GM04503 (cell line): ENCODE measurements at regions not wholly inside any gene's neighbourhood (a gene's known extent, or its start where the extent isn't known, plus 50 kb on each side); places are given as distances from the start of the nearest gene placed in this dataset.

ENCODE experiments used
- DNase-seq: peaks from one replicate; pipeline ENCODE4 v3.0.0-alpha.2; 2012; ENCODE audit warnings: low read depth

- no peak for DNase-seq
These were observed 106.8 kb upstream of the ROBO1 start for GRCh38 chr3:79874646-79875045.

DNA sequence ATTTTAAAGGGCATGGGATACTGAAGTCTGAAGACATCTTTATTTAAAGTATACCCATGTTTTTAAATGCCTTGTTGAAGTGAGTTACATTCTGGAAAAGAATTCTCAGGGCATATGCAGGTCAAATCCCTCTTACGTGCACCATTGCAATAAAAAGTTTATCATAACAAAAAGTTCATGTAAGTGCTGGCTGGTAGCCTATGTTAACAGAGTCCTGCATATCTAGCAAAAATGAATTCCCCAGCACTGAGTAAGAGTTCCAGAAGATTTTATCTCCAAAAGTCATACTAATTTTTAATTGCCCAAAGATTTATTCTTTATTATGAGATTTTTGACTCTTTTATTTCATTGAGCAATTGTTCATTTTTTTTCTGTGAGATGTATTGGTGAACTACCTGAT, 104.7 kb upstream of the ROBO1 start:
- DNase-seq = no peak

DNA sequence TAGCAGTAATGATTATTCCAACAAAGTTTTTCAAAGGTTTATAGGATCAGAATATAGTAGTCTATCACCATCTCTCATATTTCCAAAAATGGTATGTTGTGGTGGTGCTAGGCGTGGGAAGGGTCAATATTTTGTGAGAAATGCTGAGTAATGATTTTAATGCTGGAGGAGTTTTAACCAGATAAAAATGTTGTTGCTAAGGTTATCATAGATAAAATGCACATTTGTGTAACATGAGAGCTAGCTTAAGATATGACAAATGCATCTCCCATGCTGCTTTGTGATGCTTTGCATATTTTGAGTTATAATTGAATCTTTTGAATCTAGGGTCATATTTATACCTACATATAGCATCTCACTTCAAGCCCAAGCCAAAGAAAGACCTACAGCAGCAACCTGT, 103.9 kb upstream of the ROBO1 start:
- DNase-seq = no peak

- DNase-seq = no peak
These were observed 102.5 kb upstream of the ROBO1 start for GRCh38 chr3:79870313-79870620.

DNA sequence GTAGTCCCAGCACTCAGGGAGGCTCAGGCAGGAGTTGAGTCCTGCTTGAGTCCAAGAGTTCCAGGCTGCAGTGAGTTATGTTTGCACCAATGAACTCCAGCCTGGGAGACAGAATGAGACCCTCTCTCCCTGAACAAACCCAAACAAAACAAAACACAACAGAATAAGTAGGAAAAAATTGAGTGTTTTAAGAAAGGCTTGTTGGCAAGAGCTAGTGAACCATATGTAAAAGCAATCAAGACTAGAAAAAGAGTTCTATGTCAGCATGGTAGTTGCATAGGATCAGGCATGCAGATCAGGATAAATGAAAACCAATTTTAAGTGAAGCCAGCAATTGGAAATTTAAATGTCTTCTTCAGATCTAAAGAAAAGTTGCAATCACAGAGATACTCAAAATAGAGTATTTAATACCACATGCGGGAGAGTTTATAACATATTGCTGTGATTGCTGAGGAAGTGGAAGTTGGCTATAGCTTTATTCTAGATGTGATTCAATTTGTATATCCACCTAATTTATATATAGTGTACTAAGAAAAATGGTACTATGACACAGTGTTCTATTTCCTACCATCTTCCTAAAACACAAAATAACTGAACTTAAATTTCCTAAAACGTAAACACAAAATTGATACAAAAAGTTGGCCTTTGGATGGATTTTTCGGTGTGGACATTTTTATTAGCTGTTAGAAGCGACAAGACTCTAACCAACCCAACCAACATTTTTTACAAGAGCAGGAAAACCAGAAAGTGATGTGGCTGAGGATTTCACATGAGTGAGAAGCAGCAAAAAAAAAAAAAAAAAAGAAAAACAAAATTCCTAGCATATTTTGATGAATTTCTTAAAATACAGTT, 101.9 kb upstream of the ROBO1 start:
- DNase-seq = no peak

DNA sequence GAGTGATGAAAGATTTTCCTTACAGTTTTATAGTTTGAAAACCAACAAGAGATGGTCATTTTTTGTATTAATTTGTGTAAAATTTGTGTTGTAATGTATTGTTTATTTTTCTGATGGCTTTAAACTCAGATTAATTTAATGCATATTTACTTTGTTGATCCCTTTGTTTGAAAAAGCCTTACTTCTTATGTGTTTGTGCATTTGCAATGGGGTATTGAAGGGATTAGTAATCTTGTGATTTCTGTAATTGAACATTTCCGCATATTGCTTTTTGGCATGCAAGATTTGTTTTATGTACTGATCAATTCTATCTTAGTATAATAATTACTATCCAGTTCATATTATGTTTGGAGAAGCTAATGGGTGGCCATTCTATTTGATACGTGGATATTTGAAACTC, 98.4 kb upstream of the ROBO1 start:
- DNase-seq = no peak

DNA sequence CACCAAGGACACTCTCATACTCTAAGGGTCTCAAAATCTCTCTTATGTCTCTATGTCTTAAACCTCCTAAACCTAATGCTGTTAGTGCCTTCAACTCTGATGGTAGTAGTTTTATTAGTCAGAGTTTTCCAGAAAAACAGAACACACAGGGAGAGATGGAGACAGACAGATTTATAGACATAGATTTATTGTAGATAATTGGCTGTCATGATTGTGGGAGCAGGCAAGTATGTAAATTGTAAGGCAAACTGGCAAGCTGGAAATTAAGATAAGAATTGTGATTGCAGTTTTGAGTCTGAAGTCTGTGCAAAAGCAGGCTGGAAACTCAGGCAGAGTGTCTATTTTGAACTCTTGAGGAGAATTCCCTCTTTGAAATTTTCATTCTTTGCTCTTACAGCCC, 96.3 kb upstream of the ROBO1 start:
- no peak for DNase-seq

DNA sequence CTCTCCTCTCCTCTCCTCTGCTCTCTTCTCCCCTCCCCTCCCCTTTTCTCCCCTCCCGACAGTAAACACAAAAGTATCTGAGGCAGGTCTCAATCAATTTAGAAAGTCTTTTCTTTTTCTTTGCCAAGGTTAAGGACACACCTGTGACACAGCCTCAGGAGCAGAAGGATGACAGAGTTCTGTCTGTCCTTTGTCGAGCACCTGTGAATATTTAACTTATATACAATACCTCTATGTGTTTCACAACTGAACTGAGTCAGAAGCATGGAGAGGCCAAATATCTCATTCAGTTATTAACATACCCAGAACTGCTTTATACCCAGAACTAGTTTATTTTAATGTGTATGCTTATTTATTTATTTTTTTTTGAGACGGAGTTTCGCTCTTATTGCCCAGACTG, 81.1 kb upstream of the ROBO1 start:
- DNase-seq = no peak

DNA sequence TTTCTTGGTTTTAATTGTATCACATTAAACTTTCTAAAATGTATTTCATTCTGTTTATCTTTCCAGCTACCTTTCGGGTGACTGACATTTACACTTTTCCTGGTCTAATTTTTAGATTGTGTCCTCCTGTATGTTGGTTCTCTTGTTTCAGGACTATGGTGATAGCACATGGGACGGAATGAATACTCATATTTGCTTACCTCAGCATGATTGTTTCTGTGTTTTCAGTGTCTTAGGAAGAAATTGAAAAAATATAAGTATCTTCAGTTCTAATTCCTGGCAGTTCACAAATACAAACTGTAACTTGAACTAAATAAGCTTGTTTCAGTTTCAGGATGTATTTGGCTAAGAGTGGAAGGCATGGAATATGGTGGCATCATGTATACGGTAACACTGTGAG, 80.1 kb upstream of the ROBO1 start:
- no peak for DNase-seq

GRCh38 chr3:79846148-79846933, 78.5 kb upstream of the ROBO1 start:
- no peak for DNase-seq

GRCh38 chr3:79845546-79845945, 77.7 kb upstream of the ROBO1 start:
- no peak for DNase-seq

DNA sequence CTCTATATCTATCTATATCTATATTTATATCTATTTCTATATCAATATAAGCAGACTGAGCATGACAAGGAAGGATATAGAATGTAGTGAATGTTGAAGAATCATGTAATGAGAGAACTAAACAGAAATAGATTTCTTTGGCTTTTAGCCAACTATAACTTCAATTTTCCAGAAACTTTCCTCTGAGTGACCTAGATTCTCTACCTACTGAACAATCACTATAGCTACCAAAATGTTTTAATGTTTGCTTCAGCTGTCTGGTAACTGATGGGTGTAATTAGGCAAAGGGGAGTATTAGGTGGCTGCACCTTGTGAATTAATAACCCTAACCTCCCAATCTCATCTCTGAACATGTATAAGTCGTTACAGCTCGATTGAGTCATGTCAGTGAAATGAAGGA, 76.4 kb upstream of the ROBO1 start:
- DNase-seq = no peak

GRCh38 chr3:79843180-79843579, 75.4 kb upstream of the ROBO1 start:
- no peak for DNase-seq

DNA sequence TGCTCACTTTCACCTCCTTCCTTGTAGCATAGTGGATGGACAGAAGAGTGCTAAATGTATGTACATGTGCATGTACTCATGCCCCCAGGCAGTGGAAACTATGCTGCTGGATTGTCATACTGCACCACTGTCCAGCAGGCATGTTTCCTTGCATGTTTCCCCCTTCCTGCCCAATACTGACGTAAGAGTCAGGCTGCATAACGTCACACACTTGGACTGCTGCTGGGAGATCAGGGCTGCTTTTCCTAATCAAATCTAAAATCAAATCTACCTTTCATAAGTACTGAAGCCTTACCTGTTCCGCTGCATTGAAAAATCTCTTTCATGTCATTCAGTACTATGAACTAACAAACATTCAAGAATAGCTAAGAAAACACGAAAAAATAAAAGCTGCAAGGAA, 67.9 kb upstream of the ROBO1 start:
- no peak for DNase-seq

DNA sequence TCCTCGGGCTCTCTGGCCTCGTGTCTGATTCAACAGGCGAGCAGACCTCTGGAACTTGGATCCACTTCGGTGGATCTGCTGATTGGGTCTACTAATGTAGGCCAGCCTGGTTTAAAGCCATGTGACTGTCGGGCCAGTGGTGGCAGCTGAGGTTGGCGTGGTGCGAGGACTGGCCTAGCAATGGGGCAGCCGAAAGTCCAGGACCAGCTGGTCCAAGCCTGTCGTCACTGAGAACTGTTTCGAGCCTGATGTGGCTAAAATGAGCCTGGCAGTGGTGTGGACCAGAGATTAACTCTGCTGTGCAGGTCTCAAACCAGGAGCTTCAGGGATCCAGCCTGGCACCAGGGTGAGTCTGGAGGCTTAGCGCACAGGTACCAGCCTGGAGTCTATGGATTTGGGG, 56.4 kb upstream of the ROBO1 start:
- DNase-seq = no peak

- DNase-seq = no peak
These were observed 54.3 kb upstream of the ROBO1 start for GRCh38 chr3:79822076-79822475.

GRCh38 chr3:79820089-79820488, 52.3 kb upstream of the ROBO1 start:
- DNase-seq = no peak

DNA sequence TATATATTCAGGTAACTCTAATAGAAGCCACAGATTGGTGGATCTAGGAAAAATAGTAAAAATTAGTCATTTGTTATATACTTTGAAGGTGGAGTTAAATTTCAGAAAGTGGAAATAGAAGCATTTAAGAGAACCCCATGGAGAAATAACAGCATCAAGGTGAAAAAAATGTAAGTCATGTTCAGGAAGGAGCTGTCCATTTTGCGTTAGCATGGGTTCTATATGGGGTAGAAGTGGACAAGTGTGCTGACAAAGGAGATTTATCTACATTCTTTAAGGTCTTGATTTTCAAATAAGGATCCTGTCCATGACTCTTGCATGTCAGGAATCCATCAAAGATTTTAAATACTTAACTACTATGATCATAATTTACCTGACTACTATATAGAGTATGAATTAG, 50.2 kb upstream of the ROBO1 start:
- no peak for DNase-seq
